H1 (cell line): ENCODE measurements at regions not wholly inside any gene's neighbourhood (a gene's known extent, or its start where the extent isn't known, plus 50 kb on each side); places are given as distances from the start of the nearest gene placed in this dataset.

ENCODE experiments used
- CTCF ChIA-PET: fragments of 300-600 bp; sonication (Branson Sonifier 250); formaldehyde crosslinking; loops from one replicate; lab custom pipeline; 2021; ENCODE audit not compliant: partially characterized antibody; lab: Charles Lee
- POLR2A ChIA-PET: fragments of 300-600 bp; sonication (Branson Sonifier 250); formaldehyde crosslinking; loops from one replicate; lab custom pipeline; 2021; ENCODE audit warnings: inconsistent platforms; ENCODE audit not compliant: partially characterized antibody; lab: Charles Lee
- DNase-seq, 2 experiments: peaks; one replicate each; pipeline versions ENCODE4 v3.0.0 to v3.0.0-alpha.2; 2010 to 2022; ENCODE audit warnings: low spot score in 2 of 2, low read depth in 1 of 2, mixed read lengths in 1 of 2
- FAIRE-seq: peaks from 2 replicates; lab custom pipeline; 2011; peaks lifted over from hg19 to GRCh38; lab: Jason Lieb, UNC
- H2AFZ ChIP-seq: 2 replicates; pipeline ENCODE4 v1.8.1; 2012; ENCODE audit warnings: low read length, inconsistent platforms
- H2AK5ac ChIP-seq: 2 replicates; pipeline ENCODE4 v1.6.1; 2013; ENCODE audit warnings: low read depth, low read length
- H2BK120ac ChIP-seq: replicated peaks from 2 replicates; pipeline ENCODE3; 2013; ENCODE audit warnings: low read depth, low read length, inconsistent platforms
- H2BK12ac ChIP-seq: 2 replicates; pipeline ENCODE4 v1.6.1; 2013; ENCODE audit warnings: low read depth, low read length
- H2BK15ac ChIP-seq: 2 replicates; pipeline ENCODE4 v1.6.1; 2013; ENCODE audit warnings: low read length
- H2BK20ac ChIP-seq: 2 replicates; pipeline ENCODE4 v1.6.1; 2013; ENCODE audit warnings: low read length
- H2BK5ac ChIP-seq: 2 replicates; pipeline ENCODE4 v1.6.1; 2013; ENCODE audit warnings: low read depth, low read length
- H3K14ac ChIP-seq: 2 replicates; pipeline ENCODE4 v1.6.1; 2013; ENCODE audit warnings: inconsistent platforms; ENCODE audit not compliant: insufficient read length
- H3K18ac ChIP-seq: 2 replicates; pipeline ENCODE4 v1.6.1; 2013; ENCODE audit warnings: low read length; ENCODE audit errors: extremely low read depth
- H3K23ac ChIP-seq: 2 replicates; pipeline ENCODE4 v1.6.1; 2013; ENCODE audit warnings: inconsistent platforms; ENCODE audit not compliant: insufficient read length
- H3K23me2 ChIP-seq: 2 replicates; pipeline ENCODE4 v1.6.1; 2013; ENCODE audit warnings: low read depth, low read length
- H3K27ac ChIP-seq: 2 replicates; pipeline ENCODE4 v1.6.1; 2011; ENCODE audit warnings: low read depth, low read length, inconsistent platforms
- H3K27me3 ChIP-seq, 4 experiments: replicated peaks in 1 of 4; 1 replicate in 1 of 4; 2 replicates in 3 of 4; pipeline versions ENCODE4 v1.6.1 to v1.8.1; 2011 to 2013; ENCODE audit warnings: low read length in 3 of 4, mild to moderate bottlenecking in 3 of 4, inconsistent platforms in 2 of 4, mixed read lengths in 2 of 4, moderate library complexity in 1 of 4; ENCODE audit not compliant: control insufficient read depth in 3 of 4, insufficient read depth in 3 of 4; ENCODE audit errors: extremely low read depth in 1 of 4
- H3K36me3 ChIP-seq, 4 experiments: 2 replicates each; pipeline versions ENCODE4 v1.6.1 to v1.8.1; 2011 to 2013; ENCODE audit warnings: mild to moderate bottlenecking in 4 of 4, low read length in 3 of 4, moderate library complexity in 2 of 4, control low read depth in 1 of 4, inconsistent platforms in 1 of 4; ENCODE audit not compliant: insufficient read depth in 4 of 4, control insufficient read depth in 2 of 4
- H3K4ac ChIP-seq: replicated peaks from 2 replicates; pipeline ENCODE3; 2013; ENCODE audit warnings: low read length, low read depth, mixed read lengths, inconsistent platforms; ENCODE audit not compliant: insufficient read length
- H3K4me1 ChIP-seq, 4 experiments: replicated peaks in 1 of 4; 1 replicate in 1 of 4; 2 replicates in 3 of 4; pipeline versions ENCODE4 v1.6.1 to v1.8.1; 2011 to 2013; ENCODE audit warnings: low read length in 3 of 4, inconsistent platforms in 2 of 4, mixed read lengths in 1 of 4; ENCODE audit not compliant: insufficient read depth in 4 of 4, control insufficient read depth in 3 of 4
- H3K4me2 ChIP-seq, 2 experiments: 2 replicates each; pipeline versions ENCODE4 v1.6.1 to v1.8.1; 2011 to 2013; ENCODE audit warnings: low read depth in 2 of 2, low read length in 2 of 2, control low read depth in 1 of 2, inconsistent platforms in 1 of 2, mild to moderate bottlenecking in 1 of 2; ENCODE audit not compliant: insufficient read depth in 1 of 2
- H3K4me3 ChIP-seq, 4 experiments: fragments of 200-600, 300-600 bp in 1 of 4; sonication (generic), shearing (Covaris generic), sonication (Bioruptor Twin) in 1 of 4; 2 replicates each; pipeline versions ENCODE4 v1.5.1 to v1.8.1; 2011 to 2016; ENCODE audit warnings: low read length in 4 of 4, low read depth in 3 of 4, control low read depth in 2 of 4, inconsistent platforms in 2 of 4, mild to moderate bottlenecking in 2 of 4, mixed read lengths in 1 of 4, moderate library complexity in 1 of 4; ENCODE audit not compliant: insufficient read depth in 2 of 4; ENCODE audit errors: extremely low read depth in 1 of 4
- H3K56ac ChIP-seq: replicated peaks from 2 replicates; pipeline ENCODE3; 2013; ENCODE audit warnings: low read depth, mild to moderate bottlenecking, mixed read lengths, low read length, inconsistent platforms; ENCODE audit not compliant: insufficient read length
- H3K79me1 ChIP-seq: 2 replicates; pipeline ENCODE4 v1.6.1; 2013; ENCODE audit warnings: low read depth, low read length, control low read depth
- H3K79me2 ChIP-seq, 2 experiments: 2 replicates each; pipeline versions ENCODE4 v1.6.1 to v1.8.1; 2012 to 2013; ENCODE audit warnings: low read length in 2 of 2, mild to moderate bottlenecking in 2 of 2, inconsistent platforms in 1 of 2; ENCODE audit not compliant: insufficient read depth in 2 of 2, control insufficient read depth in 1 of 2
- H3K9ac ChIP-seq, 4 experiments: replicated peaks in 1 of 4; 1 replicate in 1 of 4; 2 replicates in 3 of 4; pipeline versions ENCODE4 v1.6.1 to v1.8.1; 2011 to 2013; ENCODE audit warnings: low read depth in 3 of 4, low read length in 3 of 4, control low read depth in 2 of 4, mild to moderate bottlenecking in 2 of 4, moderate library complexity in 2 of 4, inconsistent platforms in 1 of 4; ENCODE audit errors: extremely low read depth in 1 of 4
- H3K9me3 ChIP-seq, 2 experiments: 2 replicates each; pipeline versions ENCODE4 v1.6.1 to v1.8.1; 2012 to 2013; ENCODE audit warnings: mild to moderate bottlenecking in 2 of 2, moderate library complexity in 2 of 2, control low read depth in 1 of 2, inconsistent platforms in 1 of 2, low read depth in 1 of 2, low read length in 1 of 2, mixed read lengths in 1 of 2; ENCODE audit not compliant: insufficient read depth in 2 of 2
- H4K20me1 ChIP-seq, 2 experiments: replicated peaks in 1 of 2; 2 replicates each; pipeline versions ENCODE3 to v1.8.1; 2011 to 2013; ENCODE audit warnings: inconsistent platforms in 2 of 2, low read length in 2 of 2, mild to moderate bottlenecking in 1 of 2; ENCODE audit not compliant: insufficient read depth in 2 of 2, control insufficient read depth in 1 of 2
- H4K5ac ChIP-seq: 2 replicates; pipeline ENCODE4 v1.6.1; 2013; ENCODE audit warnings: low read length, low read depth, mixed read lengths, inconsistent platforms; ENCODE audit not compliant: insufficient read length
- H4K8ac ChIP-seq: 2 replicates; pipeline ENCODE4 v1.8.0; 2013; ENCODE audit warnings: mild to moderate bottlenecking, moderate library complexity, low read length, inconsistent platforms; ENCODE audit not compliant: insufficient read depth; ENCODE audit errors: extremely low read depth
- H4K91ac ChIP-seq: replicated peaks from 2 replicates; pipeline ENCODE3; 2013; ENCODE audit warnings: low read length, mixed read lengths, inconsistent platforms; ENCODE audit not compliant: insufficient read length
- CBX5 ChIP-seq: fragments of 300-800, 300-1000 bp; sonication (generic); IDR thresholded peaks from 2 replicates; pipeline ENCODE4 v1.7.1; 2016; ENCODE audit warnings: antibody characterized with exemption, low read length, low read depth
- CBX8 ChIP-seq: fragments of 300-800, 300-1000 bp; sonication (generic); IDR thresholded peaks from 2 replicates; pipeline ENCODE4 v1.7.1; 2016; ENCODE audit warnings: low read depth, low read length, borderline replicate concordance
- CEBPB ChIP-seq: IDR thresholded peaks from 2 replicates; pipeline ENCODE4 v1.6.1; 2012; ENCODE audit warnings: low read depth, low read length
- CHD2 ChIP-seq: IDR thresholded peaks from 2 replicates; pipeline ENCODE4 v1.6.1; 2012; ENCODE audit warnings: low read length, improper control_type of control experiment
- CREB1 ChIP-seq: IDR thresholded peaks from 2 replicates; pipeline ENCODE4 v1.6.1; 2012; ENCODE audit warnings: inconsistent platforms
- EZH2 ChIP-seq: fragments of 200-600 bp; sonication (generic); IDR thresholded peaks from 2 replicates; pipeline ENCODE4 v1.7.1; 2012; ENCODE audit warnings: low read depth, mild to moderate bottlenecking, moderate library complexity, low read length, inconsistent platforms; ENCODE audit not compliant: severe bottlenecking
- KDM1A ChIP-seq: fragments of 200-600, 300-600 bp; sonication (generic); IDR thresholded peaks from 2 replicates; pipeline ENCODE4 v1.7.1; 2016; ENCODE audit warnings: mild to moderate bottlenecking, low read length, borderline replicate concordance
- KDM5A ChIP-seq: fragments of 200-600 bp; IDR thresholded peaks from 2 replicates; pipeline ENCODE4 v1.7.1; 2012; ENCODE audit warnings: mild to moderate bottlenecking, low read length, inconsistent platforms, mixed read lengths
- SIN3A ChIP-seq, 2 experiments: IDR thresholded peaks in 1 of 2; conservative IDR thresholded peaks in 1 of 2; 2 replicates each; pipeline ENCODE4 v1.6.1; 2011 to 2012; ENCODE audit warnings: low read length in 2 of 2, improper control_type of control experiment in 1 of 2, low read depth in 1 of 2, mild to moderate bottlenecking in 1 of 2
- SP1 ChIP-seq: IDR thresholded peaks from 2 replicates; pipeline ENCODE4 v1.6.1; 2011; ENCODE audit warnings: low read depth, low read length
- TCF12 ChIP-seq: IDR thresholded peaks from 2 replicates; pipeline ENCODE4 v1.6.1; 2011; ENCODE audit warnings: low read depth, mild to moderate bottlenecking, low read length
- ZNF274 ChIP-seq: IDR thresholded peaks from 2 replicates; pipeline ENCODE4 v1.7.0; 2012; ENCODE audit warnings: low read length, borderline replicate concordance; ENCODE audit errors: extremely low read depth
- WGBS, 2 experiments: shearing (Covaris generic) in 1 of 2; methylation state at CpG; one replicate each; pipeline versions ENCODE4 v1.1.6 to v1.1.7; 2013 to 2015; ENCODE audit warnings: low lambda C conversion rate in 2 of 2, mixed read lengths in 2 of 2, inconsistent platforms in 1 of 2, low coverage in 1 of 2, missing lambda C conversion rate in 1 of 2; ENCODE audit not compliant: insufficient replicate concordance in 2 of 2, insufficient coverage in 1 of 2, insufficient read length in 1 of 2; ENCODE audit errors: extremely low coverage in 1 of 2, missing lambda C conversion rate in 1 of 2; 5-methylcytosine and 5-hydroxymethylcytosine counted together
- TF ChIP-seq, protein P1 (sequence below), 3 experiments: IDR thresholded peaks; 1 replicate in 2 of 3; 2 replicates in 1 of 3; pipeline versions ENCODE4 v1.5.1 to v1.6.1; 2011; ENCODE audit warnings: low read length in 3 of 3, mild to moderate bottlenecking in 3 of 3, inconsistent platforms in 2 of 3, low read depth in 1 of 3, moderate library complexity in 1 of 3; ENCODE audit not compliant: insufficient read depth in 1 of 3; ENCODE audit errors: control extremely low read depth in 1 of 3

DNA sequence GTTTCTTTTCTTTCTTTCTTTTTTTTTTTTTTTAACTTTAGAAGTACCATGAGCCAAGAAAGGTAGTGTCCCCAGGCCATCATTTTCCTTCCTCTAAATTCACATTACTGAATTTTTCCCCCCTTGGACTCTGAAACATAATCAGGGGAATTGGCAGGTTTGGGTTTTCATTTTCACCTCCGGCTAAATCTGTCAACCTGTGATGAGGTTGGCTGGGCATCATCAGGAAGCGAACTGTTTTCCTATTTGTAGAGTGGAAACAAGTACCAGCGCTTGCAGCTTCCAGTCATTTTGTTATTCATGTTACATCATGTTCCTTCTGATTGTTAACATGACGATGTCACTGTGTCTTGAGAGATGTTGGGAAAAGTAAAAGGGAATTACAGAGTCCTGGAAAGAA is 641.9 kb upstream of the RBFOX1 start:
- no peak overlapping the region for H3K56ac ChIP-seq
- H3K79me1 ChIP-seq, result no peaks in the 10 kb centered on the region
- H2BK120ac ChIP-seq, result no peak overlapping the region
- no peak for FAIRE-seq
- no peak overlapping the region for H3K18ac ChIP-seq
- H2BK5ac ChIP-seq, result no peak overlapping the region
- H3K36me3 ChIP-seq, result no peaks in the 10 kb centered on the region
- H3K23ac ChIP-seq, result no peak overlapping the region
- H4K8ac ChIP-seq, result no peak overlapping the region
- no peaks in the 10 kb centered on the region for H3K79me2 ChIP-seq
- H3K9me3 ChIP-seq, result peaks cover 4 to 6% of the 10 kb centered on the region in 2 experiments; a peak in 2 of 4 replicates
- H3K27ac ChIP-seq, result no peak overlapping the region
- no peaks in the 10 kb centered on the region for H3K27me3 ChIP-seq
- no peak overlapping the region for H2AFZ ChIP-seq
- H3K4me2 ChIP-seq, result no peak overlapping the region
- H2BK20ac ChIP-seq, result no peak overlapping the region
- no peak overlapping the region for H4K5ac ChIP-seq
- H4K91ac ChIP-seq, result no peak overlapping the region
- H3K14ac ChIP-seq, result no peak overlapping the region
- 90% methylated on average over 4 of the region's 4 CpGs; no CpG with 5 or more reads in 1 of the 2 experiments for WGBS, 2 experiments
- no peak overlapping the region for H2BK15ac ChIP-seq
- no peak overlapping the region for H2AK5ac ChIP-seq
- H3K4me3 ChIP-seq, result no peak overlapping the region
- H3K23me2 ChIP-seq, result peaks cover 11% of the 10 kb centered on the region; the same call in 1 of the 2 replicates
- CTCF ChIA-PET, result interaction anchor here (0.7 to 1.8 kb wide), 2 partner anchors 8 to 336 kb away, joined by 3 to 10 read pairs; no protein-coding TSS in a partner anchor
- peaks cover 0 to 7% of the 10 kb centered on the region in 2 experiments for H4K20me1 ChIP-seq
- H3K4ac ChIP-seq, result no peak overlapping the region
- no peak for DNase-seq
- H3K4me1 ChIP-seq, result no peaks in the 10 kb centered on the region
- no peak overlapping the region for H3K9ac ChIP-seq
- POLR2A ChIA-PET, result no interaction called here
- H2BK12ac ChIP-seq, result no peak overlapping the region
- TF ChIP-seq KDM5A (no peak), SIN3A (conservative IDR thresholded peaks at IDR 0.05 in 1 of 2, IDR thresholded peaks at IDR 0.05 in 1 of 2; ENCODE audit: low read depth in 1 of 2, low read length in 2 of 2) (no peak), CEBPB (no peak), EZH2 (no peak), TCF12 (no peak), CBX8 (no peak), CHD2 (no peak), SP1 (no peak), CBX5 (no peak), ZNF274 (no peak), KDM1A (no peak), CREB1 (no peak)
- TF ChIP-seq, protein P1, sequence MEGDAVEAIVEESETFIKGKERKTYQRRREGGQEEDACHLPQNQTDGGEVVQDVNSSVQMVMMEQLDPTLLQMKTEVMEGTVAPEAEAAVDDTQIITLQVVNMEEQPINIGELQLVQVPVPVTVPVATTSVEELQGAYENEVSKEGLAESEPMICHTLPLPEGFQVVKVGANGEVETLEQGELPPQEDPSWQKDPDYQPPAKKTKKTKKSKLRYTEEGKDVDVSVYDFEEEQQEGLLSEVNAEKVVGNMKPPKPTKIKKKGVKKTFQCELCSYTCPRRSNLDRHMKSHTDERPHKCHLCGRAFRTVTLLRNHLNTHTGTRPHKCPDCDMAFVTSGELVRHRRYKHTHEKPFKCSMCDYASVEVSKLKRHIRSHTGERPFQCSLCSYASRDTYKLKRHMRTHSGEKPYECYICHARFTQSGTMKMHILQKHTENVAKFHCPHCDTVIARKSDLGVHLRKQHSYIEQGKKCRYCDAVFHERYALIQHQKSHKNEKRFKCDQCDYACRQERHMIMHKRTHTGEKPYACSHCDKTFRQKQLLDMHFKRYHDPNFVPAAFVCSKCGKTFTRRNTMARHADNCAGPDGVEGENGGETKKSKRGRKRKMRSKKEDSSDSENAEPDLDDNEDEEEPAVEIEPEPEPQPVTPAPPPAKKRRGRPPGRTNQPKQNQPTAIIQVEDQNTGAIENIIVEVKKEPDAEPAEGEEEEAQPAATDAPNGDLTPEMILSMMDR (IDR thresholded peaks at IDR 0.05; ENCODE audit: control extremely low read depth in 1 of 3, insufficient read depth in 1 of 3, low read depth in 1 of 3, low read length in 3 of 3), result no peak
